BLaER1 (cell line): ENCODE measurements at regions not wholly inside any gene's neighbourhood (a gene's known extent, or its start where the extent isn't known, plus 50 kb on each side); places are given as distances from the start of the nearest gene placed in this dataset.

Source experiments
- H3K27ac ChIP-seq: shearing (Covaris generic); formaldehyde crosslinking; 2 replicates; pipeline ENCODE4 v1.8.1; 2022
- H3K27me3 ChIP-seq: shearing (Covaris generic); formaldehyde crosslinking; 2 replicates; pipeline ENCODE4 v1.8.1; 2022
- H3K36me3 ChIP-seq: shearing (Covaris generic); formaldehyde crosslinking; 2 replicates; pipeline ENCODE4 v1.8.1; 2022
- H3K4me1 ChIP-seq: shearing (Covaris generic); formaldehyde crosslinking; 2 replicates; pipeline ENCODE4 v1.8.1; 2022
- H3K4me2 ChIP-seq: shearing (Covaris generic); formaldehyde crosslinking; 2 replicates; pipeline ENCODE4 v1.8.1; 2022
- H3K4me3 ChIP-seq: shearing (Covaris generic); formaldehyde crosslinking; 2 replicates; pipeline ENCODE4 v1.8.1; 2022
- H3K9ac ChIP-seq: shearing (Covaris generic); formaldehyde crosslinking; 2 replicates; pipeline ENCODE4 v1.8.1; 2022
- H3K9me3 ChIP-seq: shearing (Covaris generic); formaldehyde crosslinking; 2 replicates; pipeline ENCODE4 v1.8.1; 2022
- H4K20me1 ChIP-seq: shearing (Covaris generic); formaldehyde crosslinking; 2 replicates; pipeline ENCODE4 v1.8.1; 2022
- Cebpa-rat ChIP-seq: shearing (Covaris generic); IDR thresholded peaks from 2 replicates; pipeline ENCODE4 v1.8.1; 2022

DNA sequence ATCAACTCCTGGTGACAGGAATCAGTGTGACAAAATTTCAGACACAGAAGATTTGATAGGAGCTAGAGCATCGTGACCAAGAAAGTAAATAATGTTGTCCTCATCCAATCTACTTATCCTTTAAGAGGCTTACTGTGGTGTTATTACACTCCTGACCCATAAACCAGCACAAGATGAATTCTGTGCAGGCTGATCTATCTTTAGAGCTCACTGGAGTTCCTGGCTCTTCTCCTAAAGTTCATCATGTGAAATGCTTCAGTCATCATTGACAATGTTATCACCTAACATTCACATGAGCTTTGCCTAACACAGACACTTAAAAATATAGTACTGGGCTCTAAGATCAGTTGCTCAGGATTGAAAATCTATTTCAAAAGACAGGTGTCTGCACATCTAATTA, 271.0 kb upstream of the HSF2 start:
- H3K27ac ChIP-seq, result no peak overlapping the region
- H3K4me3 ChIP-seq, result no peak overlapping the region
- TF ChIP-seq Cebpa-rat, result no peak
- H3K36me3 ChIP-seq, result no peaks in the 10 kb centered on the region
- H3K9me3 ChIP-seq, result no peaks in the 10 kb centered on the region
- H3K4me1 ChIP-seq, result peaks cover 5% of the 10 kb centered on the region; the same call in 1 of the 2 replicates
- no peaks in the 10 kb centered on the region for H4K20me1 ChIP-seq
- no peak overlapping the region for H3K4me2 ChIP-seq
- no peak overlapping the region for H3K9ac ChIP-seq
- H3K27me3 ChIP-seq, result no peaks in the 10 kb centered on the region

DNA sequence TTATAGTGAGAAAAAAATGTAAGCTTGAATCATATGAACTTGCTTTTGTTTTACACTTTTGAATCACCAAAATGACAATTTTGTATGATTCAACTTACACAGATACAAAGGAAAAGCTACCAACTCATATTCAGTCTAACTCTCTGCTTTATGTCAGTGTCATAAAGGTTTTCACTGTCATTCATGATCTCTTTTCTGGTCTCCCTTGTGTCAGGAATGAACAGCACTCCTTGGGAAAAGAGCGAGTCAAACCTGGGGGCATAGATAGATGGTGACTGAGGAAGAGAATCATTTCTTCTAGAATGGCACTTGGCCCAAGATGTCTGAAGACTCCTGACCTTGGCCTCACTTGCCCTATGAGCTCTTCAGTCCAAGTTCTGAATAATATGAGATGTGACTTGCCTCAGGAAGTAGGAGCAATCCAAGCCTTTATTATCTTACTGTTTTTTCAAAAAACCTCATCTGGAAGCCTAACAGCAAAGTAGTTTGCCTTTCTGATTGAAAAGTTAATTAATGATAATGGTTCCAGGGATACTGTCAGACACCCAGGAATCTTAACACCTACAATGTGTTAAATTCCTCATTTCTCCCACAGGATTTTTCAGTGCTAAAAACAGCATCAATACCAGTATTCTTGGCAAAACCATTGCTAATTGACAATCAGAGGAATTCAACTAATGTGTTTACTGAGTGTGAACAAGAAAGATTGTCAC, 270.0 kb upstream of the HSF2 start:
- no peak overlapping the region for H3K4me2 ChIP-seq
- H3K4me3 ChIP-seq, result no peak overlapping the region
- H4K20me1 ChIP-seq, result no peaks in the 10 kb centered on the region
- TF ChIP-seq Cebpa-rat, result no peak
- H3K4me1 ChIP-seq, result peaks cover 5% of the 10 kb centered on the region; the same call in 1 of the 2 replicates
- no peak overlapping the region for H3K27ac ChIP-seq
- H3K36me3 ChIP-seq, result no peaks in the 10 kb centered on the region
- H3K9ac ChIP-seq, result no peak overlapping the region
- no peaks in the 10 kb centered on the region for H3K27me3 ChIP-seq
- H3K9me3 ChIP-seq, result no peaks in the 10 kb centered on the region

DNA sequence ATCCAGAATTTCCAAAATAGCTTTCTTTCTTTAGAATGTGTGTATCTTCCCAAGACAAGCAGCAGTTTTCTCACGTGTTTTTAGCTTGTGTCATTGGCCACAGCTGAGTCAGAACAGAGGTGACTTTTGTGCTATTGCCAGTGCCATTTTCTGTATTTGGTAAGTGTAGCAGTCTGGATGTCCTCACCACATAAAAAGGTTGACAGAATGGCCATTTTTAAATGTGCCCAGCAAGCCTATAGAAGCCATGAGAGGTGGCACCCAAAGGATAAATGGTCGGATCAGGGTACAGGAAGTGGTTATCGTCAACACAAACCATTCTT, 269.5 kb upstream of the HSF2 start:
- no peak for TF ChIP-seq Cebpa-rat
- H3K27ac ChIP-seq, result no peak overlapping the region

DNA sequence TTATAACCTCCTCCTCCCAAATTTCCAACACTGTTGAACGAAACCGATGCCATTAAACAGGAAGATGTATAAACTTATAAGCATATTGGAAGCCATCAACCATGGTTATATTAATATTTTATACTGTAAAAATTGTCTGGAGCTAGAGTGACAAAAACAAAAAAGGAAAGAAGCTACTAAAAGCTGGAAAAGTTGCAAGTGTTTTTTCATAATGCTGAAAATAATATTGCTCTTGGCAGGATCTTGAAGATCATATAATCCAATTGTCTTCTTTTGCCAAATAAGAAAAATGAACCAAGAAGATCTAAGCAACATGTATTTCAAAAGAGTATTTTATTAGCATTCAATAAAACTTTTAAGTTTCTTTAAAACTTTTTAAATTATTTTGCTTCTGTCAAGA, 268.9 kb upstream of the HSF2 start:
- H3K4me3 ChIP-seq, result no peak overlapping the region
- H3K9me3 ChIP-seq, result no peaks in the 10 kb centered on the region
- no peaks in the 10 kb centered on the region for H3K36me3 ChIP-seq
- H3K27me3 ChIP-seq, result no peaks in the 10 kb centered on the region
- no peak overlapping the region for H3K27ac ChIP-seq
- no peak overlapping the region for H3K4me2 ChIP-seq
- no peaks in the 10 kb centered on the region for H4K20me1 ChIP-seq
- no peak overlapping the region for H3K9ac ChIP-seq
- H3K4me1 ChIP-seq, result peaks cover 5% of the 10 kb centered on the region; the same call in 1 of the 2 replicates
- TF ChIP-seq Cebpa-rat, result no peak

More for the DNA sequence above, 269.5 kb upstream of the HSF2 start:
- no peak overlapping the region for H3K4me3 ChIP-seq
- H3K9ac ChIP-seq, result no peak overlapping the region
- no peaks in the 10 kb centered on the region for H4K20me1 ChIP-seq
- H3K4me2 ChIP-seq, result no peak overlapping the region
- H3K27me3 ChIP-seq, result no peaks in the 10 kb centered on the region
- H3K9me3 ChIP-seq, result no peaks in the 10 kb centered on the region
- no peaks in the 10 kb centered on the region for H3K36me3 ChIP-seq
- peaks cover 5% of the 10 kb centered on the region; the same call in 1 of the 2 replicates for H3K4me1 ChIP-seq

DNA sequence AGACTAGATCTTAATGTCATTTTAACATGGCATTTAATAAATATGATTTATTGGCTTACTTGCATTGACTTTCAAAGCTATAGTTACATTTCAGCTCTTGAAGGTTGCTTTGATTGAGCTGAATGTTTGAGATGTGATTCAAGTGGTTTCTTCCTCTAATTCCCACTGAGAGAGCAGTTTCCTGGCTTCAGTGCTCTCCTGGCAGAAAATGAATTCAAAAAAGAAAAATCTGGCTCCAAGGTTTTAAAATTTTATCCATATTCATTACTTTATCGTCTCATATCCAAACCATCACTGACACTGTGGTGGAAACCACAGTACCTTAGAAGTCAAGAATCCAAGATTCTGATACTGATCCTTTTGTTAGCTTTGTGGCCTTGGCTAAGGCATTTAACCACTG, 263.1 kb upstream of the HSF2 start:
- Histone ChIP-seq H3K4me3 (no peak overlapping the region), H3K4me2 (no peak overlapping the region), H3K27me3 (no peaks in the 10 kb centered on the region), H4K20me1 (no peaks in the 10 kb centered on the region), H3K27ac (no peak overlapping the region), H3K9me3 (no peaks in the 10 kb centered on the region), H3K4me1 (no peaks in the 10 kb centered on the region), H3K9ac (no peak overlapping the region), H3K36me3 (no peaks in the 10 kb centered on the region)
- no peak for TF ChIP-seq Cebpa-rat

DNA sequence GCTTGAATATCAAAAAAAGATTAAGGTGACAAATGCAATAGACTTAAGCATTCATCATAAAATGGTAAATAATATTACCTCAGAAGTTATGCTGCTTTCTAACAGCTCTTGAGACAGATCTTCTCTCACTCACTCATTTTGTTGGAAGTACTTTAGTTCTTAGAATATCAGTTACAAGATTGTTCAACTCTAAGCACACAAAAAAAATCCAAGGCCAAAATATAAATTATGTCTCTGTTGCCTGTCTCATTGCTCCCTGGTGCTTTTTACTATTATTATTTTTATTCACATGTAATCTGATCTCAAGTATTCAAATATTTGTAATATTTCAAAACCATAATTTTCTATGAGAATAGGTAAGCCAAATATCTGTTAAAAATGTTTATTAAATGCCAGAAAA, 259.4 kb upstream of the HSF2 start:
- no peaks in the 10 kb centered on the region for H3K27me3 ChIP-seq

DNA sequence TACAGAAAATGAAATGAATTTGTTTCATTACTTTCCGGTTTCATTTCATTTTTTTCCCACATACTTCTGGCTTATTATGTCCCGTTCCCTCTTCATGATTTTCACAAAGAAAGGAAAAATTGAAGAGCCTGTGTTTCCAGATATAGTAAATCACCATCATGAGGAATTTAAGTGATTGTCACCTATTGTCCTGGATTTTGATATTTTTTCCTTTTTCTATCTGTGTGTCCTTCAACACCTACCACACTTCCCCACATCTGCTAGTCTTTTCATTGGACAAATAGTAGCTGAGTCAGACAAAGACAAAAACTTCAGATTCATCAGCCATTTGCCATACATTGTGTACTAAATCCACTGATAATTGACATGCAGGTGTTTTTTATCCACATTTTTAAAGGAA, 258.2 kb upstream of the HSF2 start:
- Histone ChIP-seq H4K20me1 (no peaks in the 10 kb centered on the region), H3K4me1 (no peaks in the 10 kb centered on the region), H3K36me3 (no peaks in the 10 kb centered on the region), H3K4me2 (no peak overlapping the region), H3K9ac (no peak overlapping the region), H3K27ac (no peak overlapping the region), H3K9me3 (no peaks in the 10 kb centered on the region), H3K4me3 (no peak overlapping the region), H3K27me3 (no peaks in the 10 kb centered on the region)
- TF ChIP-seq Cebpa-rat, result no peak

More for the DNA sequence above, 259.4 kb upstream of the HSF2 start:
- no peaks in the 10 kb centered on the region for H3K4me1 ChIP-seq
- H3K4me3 ChIP-seq, result no peak overlapping the region
- H3K27ac ChIP-seq, result no peak overlapping the region
- H3K4me2 ChIP-seq, result no peak overlapping the region
- no peaks in the 10 kb centered on the region for H3K36me3 ChIP-seq
- H3K9ac ChIP-seq, result no peak overlapping the region
- H3K9me3 ChIP-seq, result no peaks in the 10 kb centered on the region
- TF ChIP-seq Cebpa-rat, result no peak
- no peaks in the 10 kb centered on the region for H4K20me1 ChIP-seq

DNA sequence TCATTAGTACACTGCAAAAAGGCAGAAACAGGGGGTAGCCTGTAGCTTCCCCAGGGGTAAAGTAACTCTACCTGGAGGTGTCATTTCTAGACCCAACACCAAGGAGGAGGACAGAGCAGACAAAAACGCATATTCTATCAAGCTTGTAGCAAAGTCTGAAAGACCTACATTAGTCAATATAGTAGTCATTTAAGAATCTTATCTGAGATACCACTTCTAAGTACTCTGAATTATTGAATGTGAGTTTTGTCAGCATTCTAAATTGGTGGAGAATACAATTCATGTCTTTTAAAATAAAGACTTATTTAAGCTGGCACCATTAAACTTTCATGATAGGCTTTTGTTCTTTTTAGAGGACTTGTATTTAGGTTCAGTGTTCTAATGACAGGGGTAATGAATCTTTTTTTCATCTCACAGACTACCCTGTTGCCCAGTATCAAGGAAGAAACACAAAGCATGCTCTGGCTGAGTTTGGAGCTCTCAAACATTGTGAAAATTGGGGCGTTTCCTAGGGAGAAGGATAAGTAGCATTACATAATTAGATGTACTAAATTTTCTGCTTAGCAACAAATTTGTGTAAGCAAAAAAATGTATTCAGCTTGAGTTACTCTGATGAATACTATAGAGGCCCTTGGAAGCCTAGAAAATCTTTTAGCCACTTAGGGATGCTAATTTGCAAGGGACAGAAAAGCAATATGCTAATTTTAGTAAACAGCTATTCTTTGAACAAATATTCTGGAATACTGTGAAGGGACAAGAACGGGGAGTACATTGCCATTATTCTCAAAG, 255.4 kb upstream of the HSF2 start:
- Histone ChIP-seq H3K4me3 (no peak overlapping the region), H4K20me1 (no peaks in the 10 kb centered on the region), H3K36me3 (no peaks in the 10 kb centered on the region), H3K4me1 (no peaks in the 10 kb centered on the region), H3K9ac (no peak overlapping the region), H3K4me2 (no peak overlapping the region), H3K27ac (no peak overlapping the region), H3K27me3 (no peaks in the 10 kb centered on the region), H3K9me3 (no peaks in the 10 kb centered on the region)
- no peak for TF ChIP-seq Cebpa-rat

DNA sequence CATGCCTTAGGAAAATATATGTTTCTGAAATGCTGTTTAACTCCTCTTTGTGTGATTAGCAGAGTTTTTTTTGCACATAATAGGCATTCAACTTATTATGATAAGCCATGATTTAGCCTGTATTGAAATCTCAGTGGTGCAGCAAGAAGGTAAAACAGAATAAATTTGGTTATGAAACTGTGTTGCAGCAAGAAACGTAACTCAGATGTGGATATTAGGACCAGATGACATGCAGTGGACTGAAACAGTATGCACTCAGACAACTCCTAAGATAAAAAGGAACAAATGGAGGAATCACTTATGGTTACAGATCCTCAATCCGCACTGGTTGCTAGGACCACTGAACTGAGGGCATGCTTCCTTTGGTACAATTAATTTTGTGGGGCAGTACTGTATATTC, 254.2 kb upstream of the HSF2 start:
- Histone ChIP-seq H3K36me3 (no peaks in the 10 kb centered on the region), H3K4me1 (no peaks in the 10 kb centered on the region), H3K4me2 (no peak overlapping the region), H3K9me3 (no peaks in the 10 kb centered on the region), H3K4me3 (no peak overlapping the region), H4K20me1 (no peaks in the 10 kb centered on the region), H3K27ac (no peak overlapping the region), H3K27me3 (no peaks in the 10 kb centered on the region), H3K9ac (no peak overlapping the region)
- TF ChIP-seq Cebpa-rat, result no peak

DNA sequence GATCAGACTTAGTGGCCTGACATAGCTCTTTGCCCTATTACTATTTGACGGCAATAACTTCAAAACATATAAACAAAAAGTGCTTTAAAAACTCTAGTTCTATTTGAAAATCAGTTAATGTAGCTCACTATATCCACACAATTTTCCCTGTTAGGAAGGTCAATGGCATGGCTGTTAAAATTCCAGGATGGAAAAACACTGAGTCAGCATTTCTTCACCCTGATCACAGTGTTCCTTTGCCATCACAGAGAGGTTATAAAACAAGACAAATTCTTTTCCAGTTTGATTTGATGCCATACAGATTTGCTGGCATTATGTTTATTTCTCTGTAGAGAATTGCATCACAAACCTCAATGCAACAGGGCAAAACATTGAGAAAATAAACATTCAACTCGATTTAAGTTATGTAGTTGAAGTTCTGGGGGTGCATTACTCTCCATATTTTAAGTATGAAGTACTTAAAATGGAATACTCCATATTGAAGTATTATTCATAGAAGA, 253.7 kb upstream of the HSF2 start:
- Histone ChIP-seq H3K9ac (no peak overlapping the region), H3K4me2 (no peak overlapping the region), H3K4me3 (no peak overlapping the region), H3K9me3 (no peaks in the 10 kb centered on the region), H3K36me3 (no peaks in the 10 kb centered on the region), H4K20me1 (no peaks in the 10 kb centered on the region), H3K27ac (no peak overlapping the region), H3K4me1 (no peaks in the 10 kb centered on the region), H3K27me3 (no peaks in the 10 kb centered on the region)
- no peak for TF ChIP-seq Cebpa-rat
